ENCODE measurements at regions not wholly inside any gene's neighbourhood (a gene's known extent, or its start where the extent isn't known, plus 50 kb on each side); places are given as distances from the start of the nearest gene placed in this dataset.

GRCh38 chr3:2029559-2029958, 69.1 kb upstream of the CNTN4 start:
- Histone ChIP-seq H3K4me3 (ENCODE audit: low read length) (no peak overlapping the region), H3K79me2 (ENCODE audit: control insufficient read depth, low read length) (no peaks in the 10 kb centered on the region), H3K4me2 (ENCODE audit: low read length) (no peak overlapping the region), H3K4me1 (ENCODE audit: control insufficient read depth, low read length) (no peaks in the 10 kb centered on the region), H3K27ac (ENCODE audit: low read depth, low read length) (no peak overlapping the region), H3K27me3 (ENCODE audit: control insufficient read depth, low read length) (no peaks in the 10 kb centered on the region), H3F3A (ENCODE audit: control insufficient read depth, insufficient read depth) (no peaks in the 10 kb centered on the region), H3K9me3 (ENCODE audit: control insufficient read depth, insufficient read depth, low read length) (no peaks in the 10 kb centered on the region), H3K36me3 (ENCODE audit: control insufficient read depth, low read length) (no peaks in the 10 kb centered on the region), H4K20me1 (ENCODE audit: control insufficient read depth, insufficient read depth, low read depth, low read length) (no peaks in the 10 kb centered on the region), H3K9me2 (replicated peaks; ENCODE audit: control insufficient read depth, low read length) (no peaks in the 10 kb centered on the region)
- TF ChIP-seq CTCF (IDR thresholded peaks at IDR 0.05; ENCODE audit: low read depth, low read length, poor library complexity, severe bottlenecking) (no peak), EZH2phosphoT487 (IDR thresholded peaks at IDR 0.05; ENCODE audit: borderline replicate concordance, low read length) (no peak)

GRCh38 chr3:2036076-2036475, 62.6 kb upstream of the CNTN4 start:
- no peak overlapping the region for H3K27ac ChIP-seq (ENCODE audit: low read depth, low read length)
- no peaks in the 10 kb centered on the region for H3F3A ChIP-seq (ENCODE audit: control insufficient read depth, insufficient read depth)
- no peaks in the 10 kb centered on the region for H3K27me3 ChIP-seq (ENCODE audit: control insufficient read depth, low read length)
- H3K9me2 ChIP-seq (replicated peaks; ENCODE audit: control insufficient read depth, low read length) = no peaks in the 10 kb centered on the region
- H4K20me1 ChIP-seq (ENCODE audit: control insufficient read depth, insufficient read depth, low read depth, low read length) = no peaks in the 10 kb centered on the region
- no peak overlapping the region for H3K4me3 ChIP-seq (ENCODE audit: low read length)
- no peaks in the 10 kb centered on the region for H3K9me3 ChIP-seq (ENCODE audit: control insufficient read depth, insufficient read depth, low read length)
- H3K4me2 ChIP-seq (ENCODE audit: low read length) = no peak overlapping the region
- H3K79me2 ChIP-seq (ENCODE audit: control insufficient read depth, low read length) = no peaks in the 10 kb centered on the region
- TF ChIP-seq EZH2phosphoT487 (IDR thresholded peaks at IDR 0.05; ENCODE audit: borderline replicate concordance, low read length) = no peak
- no peak for TF ChIP-seq CTCF (IDR thresholded peaks at IDR 0.05; ENCODE audit: low read depth, low read length, poor library complexity, severe bottlenecking)
- no peaks in the 10 kb centered on the region for H3K36me3 ChIP-seq (ENCODE audit: control insufficient read depth, low read length)
- H3K4me1 ChIP-seq (ENCODE audit: control insufficient read depth, low read length) = no peaks in the 10 kb centered on the region

GRCh38 chr3:2041931-2042330, 56.7 kb upstream of the CNTN4 start:
- H3K79me2 ChIP-seq (ENCODE audit: control insufficient read depth, low read length) = no peaks in the 10 kb centered on the region
- no peaks in the 10 kb centered on the region for H3K9me2 ChIP-seq (replicated peaks; ENCODE audit: control insufficient read depth, low read length)
- H3K4me2 ChIP-seq (ENCODE audit: low read length) = no peak overlapping the region
- no peaks in the 10 kb centered on the region for H3K36me3 ChIP-seq (ENCODE audit: control insufficient read depth, low read length)
- no peaks in the 10 kb centered on the region for H3F3A ChIP-seq (ENCODE audit: control insufficient read depth, insufficient read depth)
- H3K4me1 ChIP-seq (ENCODE audit: control insufficient read depth, low read length) = no peaks in the 10 kb centered on the region
- no peak for TF ChIP-seq CTCF (IDR thresholded peaks at IDR 0.05; ENCODE audit: low read depth, low read length, poor library complexity, severe bottlenecking)
- no peak for TF ChIP-seq EZH2phosphoT487 (IDR thresholded peaks at IDR 0.05; ENCODE audit: borderline replicate concordance, low read length)
- H3K27ac ChIP-seq (ENCODE audit: low read depth, low read length) = no peak overlapping the region
- no peaks in the 10 kb centered on the region for H4K20me1 ChIP-seq (ENCODE audit: control insufficient read depth, insufficient read depth, low read depth, low read length)
- no peak overlapping the region for H3K4me3 ChIP-seq (ENCODE audit: low read length)
- no peaks in the 10 kb centered on the region for H3K27me3 ChIP-seq (ENCODE audit: control insufficient read depth, low read length)
- no peaks in the 10 kb centered on the region for H3K9me3 ChIP-seq (ENCODE audit: control insufficient read depth, insufficient read depth, low read length)
